H1 (cell line): ENCODE measurements at regions not wholly inside any gene's neighbourhood (a gene's known extent, or its start where the extent isn't known, plus 50 kb on each side); places are given as distances from the start of the nearest gene placed in this dataset.
"Not testable (repeated sequence)": the region's sequence is repeated elsewhere in the genome, so short reads cannot be mapped to it uniquely, and the experiment has no call there.

Experiments
- CTCF ChIA-PET: fragments of 300-600 bp; sonication (Branson Sonifier 250); formaldehyde crosslinking; loops from one replicate; lab custom pipeline; 2021; ENCODE audit not compliant: partially characterized antibody; lab: Charles Lee
- POLR2A ChIA-PET: fragments of 300-600 bp; sonication (Branson Sonifier 250); formaldehyde crosslinking; loops from one replicate; lab custom pipeline; 2021; ENCODE audit warnings: inconsistent platforms; ENCODE audit not compliant: partially characterized antibody; lab: Charles Lee
- DNase-seq, 2 experiments: peaks; one replicate each; pipeline versions ENCODE4 v3.0.0 to v3.0.0-alpha.2; 2010 to 2022; ENCODE audit warnings: low spot score in 2 of 2, low read depth in 1 of 2, mixed read lengths in 1 of 2
- FAIRE-seq: peaks from 2 replicates; lab custom pipeline; 2011; peaks lifted over from hg19 to GRCh38; lab: Jason Lieb, UNC
- H2AFZ ChIP-seq: 2 replicates; pipeline ENCODE4 v1.8.1; 2012; ENCODE audit warnings: low read length, inconsistent platforms
- H2AK5ac ChIP-seq: 2 replicates; pipeline ENCODE4 v1.6.1; 2013; ENCODE audit warnings: low read depth, low read length
- H2BK120ac ChIP-seq: replicated peaks from 2 replicates; pipeline ENCODE3; 2013; ENCODE audit warnings: low read depth, low read length, inconsistent platforms
- H2BK12ac ChIP-seq: 2 replicates; pipeline ENCODE4 v1.6.1; 2013; ENCODE audit warnings: low read depth, low read length
- H2BK15ac ChIP-seq: 2 replicates; pipeline ENCODE4 v1.6.1; 2013; ENCODE audit warnings: low read length
- H2BK20ac ChIP-seq: 2 replicates; pipeline ENCODE4 v1.6.1; 2013; ENCODE audit warnings: low read length
- H2BK5ac ChIP-seq: 2 replicates; pipeline ENCODE4 v1.6.1; 2013; ENCODE audit warnings: low read depth, low read length
- H3K14ac ChIP-seq: 2 replicates; pipeline ENCODE4 v1.6.1; 2013; ENCODE audit warnings: inconsistent platforms; ENCODE audit not compliant: insufficient read length
- H3K18ac ChIP-seq: 2 replicates; pipeline ENCODE4 v1.6.1; 2013; ENCODE audit warnings: low read length; ENCODE audit errors: extremely low read depth
- H3K23ac ChIP-seq: 2 replicates; pipeline ENCODE4 v1.6.1; 2013; ENCODE audit warnings: inconsistent platforms; ENCODE audit not compliant: insufficient read length
- H3K23me2 ChIP-seq: 2 replicates; pipeline ENCODE4 v1.6.1; 2013; ENCODE audit warnings: low read depth, low read length
- H3K27ac ChIP-seq: 2 replicates; pipeline ENCODE4 v1.6.1; 2011; ENCODE audit warnings: low read depth, low read length, inconsistent platforms
- H3K27me3 ChIP-seq, 4 experiments: replicated peaks in 1 of 4; 1 replicate in 1 of 4; 2 replicates in 3 of 4; pipeline versions ENCODE4 v1.6.1 to v1.8.1; 2011 to 2013; ENCODE audit warnings: low read length in 3 of 4, mild to moderate bottlenecking in 3 of 4, inconsistent platforms in 2 of 4, mixed read lengths in 2 of 4, moderate library complexity in 1 of 4; ENCODE audit not compliant: control insufficient read depth in 3 of 4, insufficient read depth in 3 of 4; ENCODE audit errors: extremely low read depth in 1 of 4
- H3K36me3 ChIP-seq, 4 experiments: 2 replicates each; pipeline versions ENCODE4 v1.6.1 to v1.8.1; 2011 to 2013; ENCODE audit warnings: mild to moderate bottlenecking in 4 of 4, low read length in 3 of 4, moderate library complexity in 2 of 4, control low read depth in 1 of 4, inconsistent platforms in 1 of 4; ENCODE audit not compliant: insufficient read depth in 4 of 4, control insufficient read depth in 2 of 4
- H3K4ac ChIP-seq: replicated peaks from 2 replicates; pipeline ENCODE3; 2013; ENCODE audit warnings: low read length, low read depth, mixed read lengths, inconsistent platforms; ENCODE audit not compliant: insufficient read length
- H3K4me1 ChIP-seq, 4 experiments: replicated peaks in 1 of 4; 1 replicate in 1 of 4; 2 replicates in 3 of 4; pipeline versions ENCODE4 v1.6.1 to v1.8.1; 2011 to 2013; ENCODE audit warnings: low read length in 3 of 4, inconsistent platforms in 2 of 4, mixed read lengths in 1 of 4; ENCODE audit not compliant: insufficient read depth in 4 of 4, control insufficient read depth in 3 of 4
- H3K4me2 ChIP-seq, 2 experiments: 2 replicates each; pipeline versions ENCODE4 v1.6.1 to v1.8.1; 2011 to 2013; ENCODE audit warnings: low read depth in 2 of 2, low read length in 2 of 2, control low read depth in 1 of 2, inconsistent platforms in 1 of 2, mild to moderate bottlenecking in 1 of 2; ENCODE audit not compliant: insufficient read depth in 1 of 2
- H3K4me3 ChIP-seq, 4 experiments: fragments of 200-600, 300-600 bp in 1 of 4; sonication (generic), shearing (Covaris generic), sonication (Bioruptor Twin) in 1 of 4; 2 replicates each; pipeline versions ENCODE4 v1.5.1 to v1.8.1; 2011 to 2016; ENCODE audit warnings: low read length in 4 of 4, low read depth in 3 of 4, control low read depth in 2 of 4, inconsistent platforms in 2 of 4, mild to moderate bottlenecking in 2 of 4, mixed read lengths in 1 of 4, moderate library complexity in 1 of 4; ENCODE audit not compliant: insufficient read depth in 2 of 4; ENCODE audit errors: extremely low read depth in 1 of 4
- H3K56ac ChIP-seq: replicated peaks from 2 replicates; pipeline ENCODE3; 2013; ENCODE audit warnings: low read depth, mild to moderate bottlenecking, mixed read lengths, low read length, inconsistent platforms; ENCODE audit not compliant: insufficient read length
- H3K79me1 ChIP-seq: 2 replicates; pipeline ENCODE4 v1.6.1; 2013; ENCODE audit warnings: low read depth, low read length, control low read depth
- H3K79me2 ChIP-seq, 2 experiments: 2 replicates each; pipeline versions ENCODE4 v1.6.1 to v1.8.1; 2012 to 2013; ENCODE audit warnings: low read length in 2 of 2, mild to moderate bottlenecking in 2 of 2, inconsistent platforms in 1 of 2; ENCODE audit not compliant: insufficient read depth in 2 of 2, control insufficient read depth in 1 of 2
- H3K9ac ChIP-seq, 4 experiments: replicated peaks in 1 of 4; 1 replicate in 1 of 4; 2 replicates in 3 of 4; pipeline versions ENCODE4 v1.6.1 to v1.8.1; 2011 to 2013; ENCODE audit warnings: low read depth in 3 of 4, low read length in 3 of 4, control low read depth in 2 of 4, mild to moderate bottlenecking in 2 of 4, moderate library complexity in 2 of 4, inconsistent platforms in 1 of 4; ENCODE audit errors: extremely low read depth in 1 of 4
- H3K9me3 ChIP-seq, 2 experiments: 2 replicates each; pipeline versions ENCODE4 v1.6.1 to v1.8.1; 2012 to 2013; ENCODE audit warnings: mild to moderate bottlenecking in 2 of 2, moderate library complexity in 2 of 2, control low read depth in 1 of 2, inconsistent platforms in 1 of 2, low read depth in 1 of 2, low read length in 1 of 2, mixed read lengths in 1 of 2; ENCODE audit not compliant: insufficient read depth in 2 of 2
- H4K20me1 ChIP-seq, 2 experiments: replicated peaks in 1 of 2; 2 replicates each; pipeline versions ENCODE3 to v1.8.1; 2011 to 2013; ENCODE audit warnings: inconsistent platforms in 2 of 2, low read length in 2 of 2, mild to moderate bottlenecking in 1 of 2; ENCODE audit not compliant: insufficient read depth in 2 of 2, control insufficient read depth in 1 of 2
- H4K5ac ChIP-seq: 2 replicates; pipeline ENCODE4 v1.6.1; 2013; ENCODE audit warnings: low read length, low read depth, mixed read lengths, inconsistent platforms; ENCODE audit not compliant: insufficient read length
- H4K8ac ChIP-seq: 2 replicates; pipeline ENCODE4 v1.8.0; 2013; ENCODE audit warnings: mild to moderate bottlenecking, moderate library complexity, low read length, inconsistent platforms; ENCODE audit not compliant: insufficient read depth; ENCODE audit errors: extremely low read depth
- H4K91ac ChIP-seq: replicated peaks from 2 replicates; pipeline ENCODE3; 2013; ENCODE audit warnings: low read length, mixed read lengths, inconsistent platforms; ENCODE audit not compliant: insufficient read length
- WGBS, 2 experiments: shearing (Covaris generic) in 1 of 2; methylation state at CpG; one replicate each; pipeline versions ENCODE4 v1.1.6 to v1.1.7; 2013 to 2015; ENCODE audit warnings: low lambda C conversion rate in 2 of 2, mixed read lengths in 2 of 2, inconsistent platforms in 1 of 2, low coverage in 1 of 2, missing lambda C conversion rate in 1 of 2; ENCODE audit not compliant: insufficient replicate concordance in 2 of 2, insufficient coverage in 1 of 2, insufficient read length in 1 of 2; ENCODE audit errors: extremely low coverage in 1 of 2, missing lambda C conversion rate in 1 of 2; 5-methylcytosine and 5-hydroxymethylcytosine counted together

- H3K79me2 ChIP-seq, H4K8ac ChIP-seq, H3K36me3 ChIP-seq, POLR2A ChIA-PET, H2BK5ac ChIP-seq, H3K4me3 ChIP-seq, CTCF ChIA-PET, H3K18ac ChIP-seq, H3K27me3 ChIP-seq, H3K23me2 ChIP-seq, H4K20me1 ChIP-seq, H3K9me3 ChIP-seq, H2BK120ac ChIP-seq, H4K91ac ChIP-seq, H2BK12ac ChIP-seq, FAIRE-seq, H3K4me2 ChIP-seq, H3K56ac ChIP-seq, H3K79me1 ChIP-seq, H4K5ac ChIP-seq, H3K27ac ChIP-seq, H2BK15ac ChIP-seq, H2AK5ac ChIP-seq, H2AFZ ChIP-seq, DNase-seq, H3K4ac ChIP-seq, H2BK20ac ChIP-seq, H3K9ac ChIP-seq, H3K23ac ChIP-seq, H3K4me1 ChIP-seq, H3K14ac ChIP-seq: not testable (repeated sequence)
- WGBS, 2 experiments, result no CpG with 5 or more reads among the region's 7 CpGs
These were observed 52.6 kb upstream of the GOLGA8Q start for GRCh38 chr15:30499233-30499632.

GRCh38 chr15:30500511-30500910 lies 51.3 kb upstream of the GOLGA8Q start:
- H3K14ac ChIP-seq, H2BK12ac ChIP-seq, H2AK5ac ChIP-seq, H2BK15ac ChIP-seq, H3K4me2 ChIP-seq, H2AFZ ChIP-seq, DNase-seq, H2BK120ac ChIP-seq, H3K4me3 ChIP-seq, H4K8ac ChIP-seq, H4K91ac ChIP-seq, H3K23me2 ChIP-seq, H4K5ac ChIP-seq, H3K79me2 ChIP-seq, H3K9me3 ChIP-seq, H4K20me1 ChIP-seq, H3K27me3 ChIP-seq, H2BK5ac ChIP-seq, POLR2A ChIA-PET, H3K18ac ChIP-seq, H3K23ac ChIP-seq, H3K79me1 ChIP-seq, H3K27ac ChIP-seq, H3K4ac ChIP-seq, H3K9ac ChIP-seq, H3K56ac ChIP-seq, H3K4me1 ChIP-seq, CTCF ChIA-PET, H3K36me3 ChIP-seq, H2BK20ac ChIP-seq: not testable (repeated sequence)
- FAIRE-seq, result peak; percentile 36
- WGBS, 2 experiments, result 91% methylated on average over 1 of the region's 2 CpGs; no CpG with 5 or more reads in 1 of the 2 experiments
